ENCODE measurements at regions not wholly inside any gene's neighbourhood (a gene's known extent, or its start where the extent isn't known, plus 50 kb on each side); places are given as distances from the start of the nearest gene placed in this dataset.
"Not testable (repeated sequence)": the region's sequence is repeated elsewhere in the genome, so short reads cannot be mapped to it uniquely, and the experiment has no call there.

GRCh38 chr22:48937032-48937639, 890.5 kb downstream of the BRD1 start:
- no peak for DNase-seq

- DNase-seq = no peak
These were observed 891.3 kb downstream of the BRD1 start for GRCh38 chr22:48936391-48936790.

GRCh38 chr22:48934446-48934845, 893.2 kb downstream of the BRD1 start:
- DNase-seq = no peak

- DNase-seq = no peak
These were observed 896.2 kb downstream of the BRD1 start for GRCh38 chr22:48931452-48931851.

GRCh38 chr22:48929276-48929790, 898.3 kb downstream of the BRD1 start:
- no peak for DNase-seq

- no peak for DNase-seq
These were observed 900.1 kb downstream of the BRD1 start for GRCh38 chr22:48927591-48927990.

- no peak for DNase-seq
These were observed 901.0 kb downstream of the BRD1 start for GRCh38 chr22:48926643-48927042.

GRCh38 chr22:48926136-48926535, 901.5 kb downstream of the BRD1 start:
- no peak for DNase-seq

- no peak for DNase-seq
These were observed 902.2 kb downstream of the BRD1 start for GRCh38 chr22:48925450-48925849.

- DNase-seq = no peak
These were observed 903.7 kb downstream of the BRD1 start for GRCh38 chr22:48923996-48924395.

- no peak for DNase-seq
These were observed 904.4 kb downstream of the BRD1 start for GRCh38 chr22:48923165-48923865.

- DNase-seq = peak; percentile 89
These were observed 906.2 kb downstream of the BRD1 start for GRCh38 chr22:48921411-48921903.

- DNase-seq = peak; percentile 60
These were observed 906.9 kb downstream of the BRD1 start for GRCh38 chr22:48920776-48921241.

- no peak for DNase-seq
These were observed 907.7 kb downstream of the BRD1 start for GRCh38 chr22:48919851-48920589.

- no peak for DNase-seq
These were observed 908.5 kb downstream of the BRD1 start for GRCh38 chr22:48919187-48919590.

- DNase-seq = no peak
These were observed 909.0 kb downstream of the BRD1 start for GRCh38 chr22:48918585-48919186.

- DNase-seq = not testable (repeated sequence)
These were observed 915.2 kb downstream of the BRD1 start for GRCh38 chr22:48912356-48913066.

- DNase-seq = not testable (repeated sequence)
These were observed 916.0 kb downstream of the BRD1 start for GRCh38 chr22:48911647-48912046.

GRCh38 chr22:48911067-48911466, 916.6 kb downstream of the BRD1 start:
- DNase-seq = not testable (repeated sequence)

GRCh38 chr22:48908547-48908946, 919.1 kb downstream of the BRD1 start:
- no peak for DNase-seq

GRCh38 chr22:48907591-48907990, 920.1 kb downstream of the BRD1 start:
- DNase-seq = no peak

GRCh38 chr22:48906216-48906835, 921.3 kb downstream of the BRD1 start:
- no peak for DNase-seq
